Caki2 (cell line): ENCODE measurements at regions not wholly inside any gene's neighbourhood (a gene's known extent, or its start where the extent isn't known, plus 50 kb on each side); places are given as distances from the start of the nearest gene placed in this dataset.

Experiments used
- DNase-seq: peaks from one replicate; pipeline ENCODE4 v3.0.0-alpha.2; 2015; ENCODE audit warnings: low read depth
- in situ Hi-C: cut with HindIII; loops from 2 replicates; pipeline ENCODE4 v1.10.0; 2016; ENCODE audit warnings: low sequenced_read_pairs, low pct_unique_long_range_greater_than_20kb, mixed read lengths

DNA sequence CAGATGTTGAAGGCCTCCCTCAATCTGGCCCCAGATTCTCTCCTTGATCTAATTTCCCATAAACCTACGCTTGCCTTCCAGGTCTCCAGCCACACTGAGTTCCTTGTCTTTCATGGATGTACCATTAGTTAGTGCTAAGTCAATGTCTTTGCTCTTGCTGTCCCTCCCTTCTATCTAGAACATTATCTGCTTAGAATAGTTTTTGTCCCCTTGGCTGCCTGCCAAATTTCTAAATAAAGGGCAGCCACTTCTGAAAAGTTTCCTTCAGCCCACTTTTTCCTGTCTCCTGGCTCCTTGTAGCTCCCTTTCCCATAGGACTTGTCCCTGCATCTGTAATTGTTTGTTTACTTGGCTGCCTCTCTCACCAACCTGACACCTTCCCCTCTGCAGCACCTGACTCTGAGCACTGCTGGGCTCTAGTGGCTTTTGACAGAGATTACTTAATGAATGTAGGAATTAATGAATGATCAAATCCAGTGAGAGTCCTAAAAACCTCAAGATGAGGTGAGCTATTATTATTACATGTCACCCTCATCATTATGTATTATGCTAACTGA lies 58.3 kb downstream of the CXCL12 start:
- in situ Hi-C loops = no loop called here
- DNase-seq = no peak

DNA sequence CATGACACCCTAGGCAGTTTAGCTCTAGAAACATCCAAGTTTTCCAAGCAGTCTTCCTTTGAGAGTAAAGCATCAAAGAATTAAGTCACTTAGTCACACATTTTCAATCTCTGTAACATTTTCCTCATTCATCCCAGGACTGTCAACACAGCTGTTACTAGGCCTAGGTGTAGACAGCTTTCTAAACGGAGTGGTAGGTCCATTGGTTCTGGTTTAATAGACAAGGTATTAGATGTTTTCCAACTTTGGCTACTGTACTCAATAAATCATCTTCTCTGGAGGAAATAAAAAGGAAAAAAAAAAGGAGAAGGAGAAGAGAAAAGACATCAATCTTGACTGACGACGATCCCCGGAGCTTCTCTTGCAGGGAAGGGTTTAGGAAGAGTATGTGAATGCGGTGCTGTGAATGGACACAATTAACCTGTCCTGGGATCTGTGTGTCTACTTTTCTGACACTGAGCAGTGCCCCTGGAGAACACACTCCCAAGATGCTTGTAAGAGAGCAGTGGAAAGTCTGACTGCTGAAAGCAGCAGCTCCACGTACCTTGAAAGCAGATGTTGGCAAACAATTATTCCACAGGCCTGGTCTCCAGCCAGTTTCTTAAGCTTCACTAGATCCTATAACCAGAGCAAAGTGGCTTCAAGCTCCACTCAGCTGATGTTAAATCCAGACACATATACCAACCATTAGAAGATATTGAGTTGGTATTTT lies 59.1 kb downstream of the CXCL12 start:
- in situ Hi-C loops = no loop called here
- DNase-seq = no peak

GRCh38 chr10:44325157-44325556 lies 59.7 kb downstream of the CXCL12 start:
- in situ Hi-C loops = no loop called here
- no peak for DNase-seq

GRCh38 chr10:44323838-44324237 lies 61.1 kb downstream of the CXCL12 start:
- no peak for DNase-seq
- in situ Hi-C loops = no loop called here

- in situ Hi-C loops = no loop called here
- no peak for DNase-seq
Observed at GRCh38 chr10:44322137-44322536, 62.8 kb downstream of the CXCL12 start.

DNA sequence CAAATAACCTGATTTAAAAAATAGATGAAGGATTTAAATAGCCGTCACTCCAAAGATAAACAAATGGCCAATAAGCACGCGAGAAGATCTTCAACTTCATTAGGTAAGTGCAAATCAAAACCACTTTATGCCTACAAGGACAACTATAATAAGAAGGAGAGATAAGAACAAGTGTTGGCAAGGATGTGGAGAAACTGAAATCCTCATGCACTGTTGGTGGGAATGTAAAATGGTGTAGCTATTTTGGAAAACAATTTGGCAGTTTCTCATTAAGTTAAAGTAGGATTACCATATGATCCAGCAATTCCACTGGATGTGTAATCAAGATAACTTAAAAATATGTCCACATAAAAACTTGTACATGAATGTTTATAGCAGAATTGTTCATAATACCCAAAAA lies 64.1 kb downstream of the CXCL12 start:
- in situ Hi-C loops = no loop called here
- DNase-seq = no peak

DNA sequence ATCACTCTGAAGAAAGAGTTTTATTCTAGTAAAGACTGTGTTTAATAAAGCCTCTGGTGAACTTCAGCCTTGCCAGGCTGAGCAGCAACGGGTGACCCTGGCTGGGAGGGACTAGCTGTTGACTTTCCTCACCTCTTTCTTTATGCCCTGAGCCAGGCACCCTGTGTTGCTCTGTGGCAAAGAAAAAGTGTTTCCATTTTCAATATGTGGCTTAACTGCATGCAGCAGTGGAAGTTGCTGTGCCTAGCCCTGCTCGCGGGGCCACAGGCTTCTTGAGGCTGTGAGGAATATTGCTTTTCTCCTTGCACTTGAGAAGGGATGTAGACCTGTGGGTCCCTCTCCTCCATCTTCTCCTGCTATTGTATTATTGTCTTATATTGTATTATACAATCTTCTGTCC lies 67.0 kb downstream of the CXCL12 start:
- DNase-seq = no peak
- in situ Hi-C loops = no loop called here

GRCh38 chr10:44316922-44317215 lies 68.0 kb downstream of the CXCL12 start:
- DNase-seq = peak; percentile 26
- in situ Hi-C loops = no loop called here

- DNase-seq = peak; percentile 84
- in situ Hi-C loops = no loop called here
Observed at GRCh38 chr10:44316187-44316921, 68.5 kb downstream of the CXCL12 start.

DNA sequence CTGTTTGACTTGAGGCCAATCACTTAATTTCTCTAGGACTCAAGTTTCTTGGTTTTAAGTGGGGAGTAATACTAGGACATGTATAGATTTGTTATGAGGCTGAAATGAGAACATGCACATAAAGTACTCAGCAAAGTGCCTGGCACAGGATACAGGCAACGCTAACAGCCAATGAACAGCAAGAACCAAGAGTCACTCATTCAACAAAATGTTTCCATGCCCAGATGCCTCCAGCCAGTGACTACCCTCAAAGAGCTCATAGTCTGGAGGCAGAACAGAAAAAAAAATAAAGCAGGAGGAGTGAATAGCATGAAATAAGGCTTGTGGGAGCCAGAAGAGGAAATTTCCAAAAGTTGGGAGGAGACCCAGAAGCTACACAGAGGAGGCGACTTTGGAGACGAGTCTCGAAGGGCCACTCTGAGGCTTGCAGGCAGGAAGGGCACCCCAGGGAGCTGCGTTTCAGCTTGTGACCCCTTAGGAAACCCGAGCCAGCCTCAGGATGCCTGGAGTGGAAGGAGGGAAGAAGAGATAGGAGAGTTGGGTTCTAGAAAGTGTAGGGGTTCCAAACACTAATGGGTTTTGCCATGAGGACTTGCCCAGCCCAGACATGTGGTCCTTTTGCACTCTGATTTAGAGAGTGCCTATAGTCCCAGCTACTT lies 70.0 kb downstream of the CXCL12 start:
- in situ Hi-C loops = no loop called here

GRCh38 chr10:44313761-44314165 lies 71.1 kb downstream of the CXCL12 start:
- DNase-seq = peak; percentile 85
- in situ Hi-C loops = no loop called here

More for the DNA sequence above, 70.0 kb downstream of the CXCL12 start:
- no peak for DNase-seq

GRCh38 chr10:44312401-44312800 lies 72.5 kb downstream of the CXCL12 start:
- in situ Hi-C loops = no loop called here
- DNase-seq = no peak

- in situ Hi-C loops = no loop called here
- DNase-seq = no peak
Observed at GRCh38 chr10:44311563-44312051, 73.3 kb downstream of the CXCL12 start.

DNA sequence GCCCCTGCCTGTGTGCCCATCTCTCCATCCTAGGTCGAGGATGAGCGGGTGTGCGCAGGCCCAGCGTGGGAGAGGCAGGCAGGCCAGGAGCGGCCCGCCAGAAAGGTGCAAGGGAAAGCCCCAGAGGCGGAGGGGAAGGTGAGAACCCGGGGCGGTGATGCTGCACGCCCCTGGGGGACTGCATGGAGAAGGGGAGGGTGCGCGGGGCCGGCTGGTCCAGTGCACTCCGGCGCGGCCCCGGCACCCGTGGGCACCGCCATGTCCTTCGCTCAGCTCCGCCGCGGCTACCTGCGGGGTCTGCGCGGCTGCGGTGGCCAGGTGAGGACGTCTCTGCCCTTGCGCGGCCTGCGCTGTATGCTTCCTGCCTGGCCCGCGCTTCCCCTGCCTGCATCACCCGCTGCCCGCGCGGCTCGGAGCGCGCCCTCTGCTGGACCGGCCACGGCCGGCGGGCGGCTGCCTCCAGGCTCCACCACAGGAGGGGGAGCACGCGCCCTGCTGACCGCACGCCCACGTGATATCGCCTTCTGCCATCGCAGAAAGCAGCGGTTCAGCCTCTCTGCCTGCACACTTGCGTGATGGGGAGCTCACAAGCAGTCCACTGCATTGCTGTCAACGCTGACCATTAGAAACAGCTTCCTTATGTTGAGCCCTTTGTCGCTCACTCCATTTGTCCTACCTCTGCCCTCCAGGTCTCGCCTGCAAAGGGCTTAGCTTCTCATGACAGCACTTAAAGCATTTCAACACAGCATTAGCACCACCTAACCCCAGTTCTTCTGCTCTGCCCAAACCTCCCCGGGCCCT lies 73.9 kb downstream of the CXCL12 start:
- in situ Hi-C loops = no loop called here
- peak; percentile 82 for DNase-seq

DNA sequence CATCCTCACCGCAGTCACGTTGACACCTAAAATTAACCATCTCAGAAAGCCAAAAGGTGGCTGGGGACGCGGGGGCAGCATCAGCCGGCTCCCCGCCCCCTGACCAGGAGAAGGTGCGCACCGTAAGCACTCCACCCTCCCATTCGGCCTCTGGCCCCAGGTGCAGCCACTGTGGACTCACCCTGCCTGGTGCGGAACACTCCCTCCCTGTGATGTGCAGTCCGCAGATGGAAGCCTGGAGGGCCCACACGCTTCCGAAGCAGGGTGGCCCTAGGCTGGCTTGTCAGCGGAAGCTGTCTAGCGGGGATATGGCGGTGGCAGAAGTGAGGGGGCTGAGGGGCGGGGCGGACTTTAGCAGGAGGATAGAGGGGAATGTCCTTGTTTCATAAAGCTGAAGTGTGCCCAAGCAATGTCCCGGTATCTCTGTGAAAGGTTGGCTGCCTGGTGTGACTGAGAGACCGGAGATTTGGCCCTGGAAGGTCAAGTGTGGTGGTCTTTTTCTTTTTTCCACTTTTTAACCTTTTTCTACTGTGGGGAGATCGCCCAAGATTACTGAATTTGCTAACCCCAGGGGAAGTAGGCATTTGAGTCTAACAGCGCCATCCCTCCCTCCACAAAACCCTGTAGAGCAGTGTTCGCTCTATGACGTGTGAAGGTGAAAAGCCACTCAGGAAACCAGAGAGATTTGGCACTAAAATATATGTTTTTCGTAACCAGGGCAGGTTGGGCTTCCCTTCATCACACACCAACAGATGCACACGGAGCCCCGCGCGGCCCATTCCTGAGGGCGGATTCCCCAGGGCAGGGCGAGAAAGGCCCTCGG lies 74.7 kb downstream of the CXCL12 start:
- in situ Hi-C loops = no loop called here
- no peak for DNase-seq

DNA sequence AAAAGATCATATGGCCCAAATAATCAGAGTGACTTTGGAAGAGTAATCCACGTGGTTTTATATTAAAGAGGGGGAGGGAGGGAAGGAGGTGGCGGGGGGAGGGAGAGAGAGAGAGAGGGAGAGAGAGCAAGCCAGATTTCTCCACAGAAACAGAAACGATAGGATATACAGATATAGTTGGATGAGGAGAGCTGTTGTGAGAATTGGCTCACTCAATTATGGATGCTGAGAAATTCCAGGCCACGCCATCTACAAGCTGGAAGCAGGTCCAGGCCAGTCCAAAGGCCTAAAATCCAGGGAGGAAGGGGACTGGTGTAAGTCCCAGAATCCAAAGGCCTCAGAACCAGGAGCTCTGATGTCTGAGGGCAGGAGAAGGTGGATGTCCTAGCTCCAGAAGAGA lies 75.5 kb downstream of the CXCL12 start:
- in situ Hi-C loops = no loop called here
- no peak for DNase-seq

DNA sequence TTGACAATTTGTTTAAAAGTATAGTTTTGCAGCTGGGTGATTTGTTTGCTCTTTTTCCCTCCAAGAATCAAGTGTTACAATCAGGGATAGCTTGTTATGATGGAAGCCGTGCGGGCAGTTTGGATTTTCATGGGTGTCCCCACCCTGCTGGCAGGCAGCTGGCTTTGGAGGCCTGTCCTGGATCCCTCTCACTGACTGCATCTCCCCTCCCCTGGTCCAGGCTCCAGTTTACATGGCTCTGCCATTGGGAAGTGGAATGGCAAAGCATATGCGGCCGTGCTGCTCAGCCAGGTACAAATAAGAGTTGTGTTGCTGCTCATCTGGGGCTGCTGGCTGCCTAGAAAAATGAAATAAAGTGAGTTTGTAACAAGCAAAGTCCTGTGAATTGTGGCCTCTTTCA lies 76.0 kb downstream of the CXCL12 start:
- in situ Hi-C loops = no loop called here

GRCh38 chr10:44307691-44308090 lies 77.2 kb downstream of the CXCL12 start:
- in situ Hi-C loops = no loop called here
- DNase-seq = no peak

More for the DNA sequence above, 76.0 kb downstream of the CXCL12 start:
- no peak for DNase-seq
